Osteoblast (primary cell): ENCODE measurements at regions not wholly inside any gene's neighbourhood (a gene's known extent, or its start where the extent isn't known, plus 50 kb on each side); places are given as distances from the start of the nearest gene placed in this dataset.

Source experiments
- DNase-seq: peaks from one replicate; pipeline ENCODE4 v3.0.0; 2011; ENCODE audit warnings: low spot score, mixed read lengths; ENCODE audit not compliant: insufficient read length; ENCODE audit errors: missing footprints
- H2AFZ ChIP-seq: 2 replicates; pipeline ENCODE4 v1.6.0; 2011; ENCODE audit warnings: mild to moderate bottlenecking, low read length
- H3K27ac ChIP-seq: 2 replicates; pipeline ENCODE4 v1.5.1; 2011; ENCODE audit warnings: mild to moderate bottlenecking, low read depth, low read length, moderate library complexity
- H3K27me3 ChIP-seq: 2 replicates; pipeline ENCODE4 v1.6.0; 2012; ENCODE audit warnings: mild to moderate bottlenecking, control low read depth, inconsistent platforms, low read length, moderate library complexity; ENCODE audit not compliant: insufficient read depth
- H3K36me3 ChIP-seq: 2 replicates; pipeline ENCODE4 v1.5.1; 2011; ENCODE audit warnings: mild to moderate bottlenecking, low read length, control low read depth, moderate library complexity; ENCODE audit not compliant: insufficient read depth
- H3K4me1 ChIP-seq: 2 replicates; pipeline ENCODE4 v1.5.1; 2011; ENCODE audit warnings: mild to moderate bottlenecking, low read length, control low read depth, moderate library complexity; ENCODE audit not compliant: insufficient read depth
- H3K4me2 ChIP-seq: 2 replicates; pipeline ENCODE4 v1.6.0; 2011; ENCODE audit warnings: mild to moderate bottlenecking, low read length; ENCODE audit not compliant: insufficient read depth
- H3K4me3 ChIP-seq: fragments of 200-600 bp; sonication (generic); 3 replicates; pipeline ENCODE4 v1.5.1; 2012; ENCODE audit warnings: mild to moderate bottlenecking, low read length, inconsistent platforms; ENCODE audit not compliant: insufficient read depth
- H3K79me2 ChIP-seq: 2 replicates; pipeline ENCODE4 v1.6.0; 2012; ENCODE audit warnings: mild to moderate bottlenecking, low read length, control low read depth, inconsistent platforms; ENCODE audit not compliant: insufficient read depth
- H3K9me3 ChIP-seq: 2 replicates; pipeline ENCODE4 v1.5.1; 2011; ENCODE audit warnings: low read depth, low read length, control low read depth
- H4K20me1 ChIP-seq: 2 replicates; pipeline ENCODE4 v1.6.0; 2012; ENCODE audit warnings: mild to moderate bottlenecking, low read length, control low read depth; ENCODE audit not compliant: insufficient read depth
- CTCF ChIP-seq: IDR thresholded peaks from 2 replicates; pipeline ENCODE4 v1.5.1; 2011; ENCODE audit warnings: mild to moderate bottlenecking, low read depth, low read length, moderate library complexity; ENCODE audit errors: extremely low read depth

- Histone ChIP-seq H2AFZ (peak overlapping the region; percentile 16), H3K27ac (peak overlapping the region; percentile 25), H3K4me1 (peaks cover 17% of the 10 kb centered on the region), H3K4me3 (no peak overlapping the region), H3K79me2 (no peaks in the 10 kb centered on the region), H3K4me2 (peak overlapping the region; percentile 41), H3K9me3 (no peaks in the 10 kb centered on the region), H3K36me3 (no peaks in the 10 kb centered on the region), H4K20me1 (no peaks in the 10 kb centered on the region), H3K27me3 (no peaks in the 10 kb centered on the region)
- TF ChIP-seq CTCF: no peak
- peak; percentile 49 for DNase-seq
Observed at GRCh38 chr9:115952430-115953292, 200.9 kb upstream of the PAPPA start.

GRCh38 chr9:115956371-115956770 is 197.2 kb upstream of the PAPPA start:
- H3K9me3 ChIP-seq: no peaks in the 10 kb centered on the region
- H3K27me3 ChIP-seq: no peaks in the 10 kb centered on the region
- H3K4me2 ChIP-seq: no peak overlapping the region
- no peaks in the 10 kb centered on the region for H3K36me3 ChIP-seq
- no peak overlapping the region for H3K4me3 ChIP-seq
- H4K20me1 ChIP-seq: no peaks in the 10 kb centered on the region
- peaks cover 17% of the 10 kb centered on the region for H3K4me1 ChIP-seq
- no peak for TF ChIP-seq CTCF
- no peak for DNase-seq
- H3K79me2 ChIP-seq: no peaks in the 10 kb centered on the region
- H3K27ac ChIP-seq: no peak overlapping the region
- no peak overlapping the region for H2AFZ ChIP-seq

- H3K9me3 ChIP-seq: no peaks in the 10 kb centered on the region
- peaks cover 7% of the 10 kb centered on the region for H3K4me1 ChIP-seq
- H4K20me1 ChIP-seq: no peaks in the 10 kb centered on the region
- H2AFZ ChIP-seq: peak overlapping the region; percentile 23
- DNase-seq: no peak
- no peak overlapping the region for H3K4me2 ChIP-seq
- H3K36me3 ChIP-seq: no peaks in the 10 kb centered on the region
- H3K4me3 ChIP-seq: no peak overlapping the region
- TF ChIP-seq CTCF: no peak
- H3K79me2 ChIP-seq: no peaks in the 10 kb centered on the region
- no peaks in the 10 kb centered on the region for H3K27me3 ChIP-seq
- no peak overlapping the region for H3K27ac ChIP-seq
Observed at GRCh38 chr9:115957585-115957984, 196.0 kb upstream of the PAPPA start.

GRCh38 chr9:115964710-115965347 is 188.8 kb upstream of the PAPPA start:
- H3K4me3 ChIP-seq: no peak overlapping the region
- peak overlapping the region; percentile 28 for H2AFZ ChIP-seq
- H3K79me2 ChIP-seq: no peaks in the 10 kb centered on the region
- H3K4me1 ChIP-seq: no peaks in the 10 kb centered on the region
- no peak overlapping the region for H3K4me2 ChIP-seq
- H3K27me3 ChIP-seq: no peaks in the 10 kb centered on the region
- no peak for TF ChIP-seq CTCF
- H3K27ac ChIP-seq: no peak overlapping the region
- H3K36me3 ChIP-seq: no peaks in the 10 kb centered on the region
- no peaks in the 10 kb centered on the region for H4K20me1 ChIP-seq
- DNase-seq: no peak
- H3K9me3 ChIP-seq: no peaks in the 10 kb centered on the region
